Esophagus muscularis mucosa (tissue), 4 donors: ENCODE measurements at regions not wholly inside any gene's neighbourhood (a gene's known extent, or its start where the extent isn't known, plus 50 kb on each side); places are given as distances from the start of the nearest gene placed in this dataset.

Source experiments
- DNase-seq: peaks from one replicate; pipeline ENCODE4 v3.0.0-alpha.2; 2017; ENCODE audit errors: extremely low spot score
- H3K27ac ChIP-seq, 4 donors: fragments of 200-600 bp; sonication (generic); replicated peaks in 1 of 4; 1 replicate in 3 of 4; 2 replicates in 1 of 4; pipeline ENCODE4 v1.5.1; 2016 to 2019; ENCODE audit warnings: mild to moderate bottlenecking in 1 of 4
- H3K27me3 ChIP-seq, 4 donors: fragments of 200-600 bp; sonication (generic); one replicate each; pipeline versions ENCODE4 v1.5.1 to v1.6.0; 2016 to 2019
- H3K36me3 ChIP-seq, 4 donors: fragments of 200-600 bp; sonication (generic); one replicate each; pipeline ENCODE4 v1.5.1; 2016 to 2019
- H3K4me1 ChIP-seq, 4 donors: fragments of 200-600 bp; sonication (generic); one replicate each; pipeline ENCODE4 v1.5.1; 2016 to 2019
- H3K4me3 ChIP-seq, 4 donors: fragments of 200-600 bp; sonication (generic); 1 replicate in 2 of 4; 2 replicates in 2 of 4; pipeline ENCODE4 v1.5.1; 2016 to 2019; ENCODE audit warnings: mild to moderate bottlenecking in 4 of 4, moderate library complexity in 1 of 4
- H3K9me3 ChIP-seq, 4 donors: fragments of 200-600 bp; sonication (generic); 1 replicate in 3 of 4; 2 replicates in 1 of 4; pipeline ENCODE4 v1.5.1; 2016 to 2019
- EP300 ChIP-seq: sonication (generic); formaldehyde crosslinking; IDR thresholded peaks from one replicate; pipeline ENCODE4 v1.6.1; 2017; ENCODE audit warnings: antibody characterized with exemption
- POLR2A ChIP-seq: fragments of 450-650 bp; IDR thresholded peaks from one replicate; pipeline ENCODE4 v1.6.1; 2017; ENCODE audit warnings: antibody characterized with exemption, moderate library complexity, mild to moderate bottlenecking, low read depth
- POLR2AphosphoS5 ChIP-seq, 2 donors: sonication (generic); formaldehyde crosslinking; IDR thresholded peaks; one replicate each; pipeline ENCODE4 v1.6.1; 2017; ENCODE audit warnings: antibody characterized with exemption in 2 of 2
- WGBS: methylation state at CpG from one replicate; pipeline ENCODE4 v1.1.5; 2018; 5-methylcytosine and 5-hydroxymethylcytosine counted together
- intact Hi-C: fragments of 100-400 bp; cut with DNase I; formaldehyde crosslinking; loops from one replicate; pipeline ENCODE4 v1.15.1; 2023
- TF ChIP-seq, protein P1 (sequence below), 3 experiments: fragments of 200-600 bp in 2 of 3; fragments of 450-650 bp in 1 of 3; sonication (generic) in 2 of 3; IDR thresholded peaks; one replicate each; pipeline ENCODE4 v1.5.1; 2017 to 2019; ENCODE audit warnings: antibody characterized with exemption in 3 of 3, mild to moderate bottlenecking in 2 of 3, moderate library complexity in 1 of 3

GRCh38 chr10:37733822-37734221 is 123.6 kb downstream of the ZNF248 start:
- Histone ChIP-seq H3K27me3 (peaks cover 0 to 30% (median 0%) of the 10 kb centered on the region in 4 donors), H3K36me3 (no peaks in the 10 kb centered on the region), H3K4me1 (no peaks in the 10 kb centered on the region), H3K27ac (no peak overlapping the region), H3K9me3 (no peaks in the 10 kb centered on the region), H3K4me3 (no peak overlapping the region)
- TF ChIP-seq, protein P1, sequence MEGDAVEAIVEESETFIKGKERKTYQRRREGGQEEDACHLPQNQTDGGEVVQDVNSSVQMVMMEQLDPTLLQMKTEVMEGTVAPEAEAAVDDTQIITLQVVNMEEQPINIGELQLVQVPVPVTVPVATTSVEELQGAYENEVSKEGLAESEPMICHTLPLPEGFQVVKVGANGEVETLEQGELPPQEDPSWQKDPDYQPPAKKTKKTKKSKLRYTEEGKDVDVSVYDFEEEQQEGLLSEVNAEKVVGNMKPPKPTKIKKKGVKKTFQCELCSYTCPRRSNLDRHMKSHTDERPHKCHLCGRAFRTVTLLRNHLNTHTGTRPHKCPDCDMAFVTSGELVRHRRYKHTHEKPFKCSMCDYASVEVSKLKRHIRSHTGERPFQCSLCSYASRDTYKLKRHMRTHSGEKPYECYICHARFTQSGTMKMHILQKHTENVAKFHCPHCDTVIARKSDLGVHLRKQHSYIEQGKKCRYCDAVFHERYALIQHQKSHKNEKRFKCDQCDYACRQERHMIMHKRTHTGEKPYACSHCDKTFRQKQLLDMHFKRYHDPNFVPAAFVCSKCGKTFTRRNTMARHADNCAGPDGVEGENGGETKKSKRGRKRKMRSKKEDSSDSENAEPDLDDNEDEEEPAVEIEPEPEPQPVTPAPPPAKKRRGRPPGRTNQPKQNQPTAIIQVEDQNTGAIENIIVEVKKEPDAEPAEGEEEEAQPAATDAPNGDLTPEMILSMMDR (IDR thresholded peaks at IDR 0.05) = no peak
- TF ChIP-seq POLR2A (no peak), EP300 (no peak), POLR2AphosphoS5 (IDR thresholded peaks at IDR 0.05) (no peak)
- intact Hi-C loops = no loop called here
- DNase-seq = no peak
- 90% methylated on average over 2 of the region's 2 CpGs for WGBS

GRCh38 chr10:37732685-37733084 is 124.7 kb downstream of the ZNF248 start:
- Histone ChIP-seq H3K36me3 (no peaks in the 10 kb centered on the region), H3K27me3 (peaks cover 0 to 40% (median 0%) of the 10 kb centered on the region in 4 donors), H3K4me3 (no peak overlapping the region), H3K4me1 (no peaks in the 10 kb centered on the region), H3K9me3 (no peaks in the 10 kb centered on the region), H3K27ac (no peak overlapping the region)
- no peak for DNase-seq
- intact Hi-C loops = no loop called here
- TF ChIP-seq POLR2AphosphoS5 (IDR thresholded peaks at IDR 0.05) = no peak
- TF ChIP-seq EP300 = no peak
- TF ChIP-seq, protein P1 (IDR thresholded peaks at IDR 0.05) = no peak
- TF ChIP-seq POLR2A = no peak

GRCh38 chr10:37728830-37729229 is 128.6 kb downstream of the ZNF248 start:
- Histone ChIP-seq H3K4me3 (no peak overlapping the region), H3K36me3 (no peaks in the 10 kb centered on the region), H3K9me3 (peaks cover 0 to 7% (median 0%) of the 10 kb centered on the region in 4 donors), H3K27ac (no peak overlapping the region), H3K4me1 (no peaks in the 10 kb centered on the region), H3K27me3 (peaks cover 0 to 37% (median 0%) of the 10 kb centered on the region in 4 donors)
- TF ChIP-seq POLR2AphosphoS5 (IDR thresholded peaks at IDR 0.05) = no peak
- TF ChIP-seq, protein P1 (IDR thresholded peaks at IDR 0.05) = no peak
- TF ChIP-seq EP300 = no peak
- TF ChIP-seq POLR2A = no peak
- intact Hi-C loops = no loop called here
- 95% methylated on average over 4 of the region's 5 CpGs for WGBS
- DNase-seq = no peak

- intact Hi-C loops = no loop called here
- Histone ChIP-seq H3K4me3 (no peak overlapping the region), H3K36me3 (no peaks in the 10 kb centered on the region), H3K4me1 (no peaks in the 10 kb centered on the region), H3K27ac (no peak overlapping the region), H3K9me3 (peaks cover 0 to 7% (median 0%) of the 10 kb centered on the region in 4 donors), H3K27me3 (peaks cover 0 to 37% (median 0%) of the 10 kb centered on the region in 4 donors)
- WGBS = 86% methylated on average over 9 of the region's 12 CpGs
- TF ChIP-seq POLR2AphosphoS5 (IDR thresholded peaks at IDR 0.05) (no peak), POLR2A (no peak), EP300 (no peak)
- TF ChIP-seq, protein P1 (IDR thresholded peaks at IDR 0.05) = no peak
- DNase-seq = no peak
Measured at GRCh38 chr10:37727491-37728352, 129.7 kb downstream of the ZNF248 start.
